NOMO-1 treated with dmso at 0.1 percent for 144 hours (cell line): ENCODE measurements at regions not wholly inside any gene's neighbourhood (a gene's known extent, or its start where the extent isn't known, plus 50 kb on each side); places are given as distances from the start of the nearest gene placed in this dataset.

Experiments used
- DNase-seq: peaks from one replicate; lab custom pipeline; 2025; ENCODE audit not compliant: unreplicated experiment; lab: John Stamatoyannopoulos, UW

GRCh38 chr5:98403131-98403530, 370.3 kb upstream of the RGMB start:
- no peak for DNase-seq

GRCh38 chr5:98414938-98415337, 358.5 kb upstream of the RGMB start:
- DNase-seq = no peak

GRCh38 chr5:98415663-98416062, 357.8 kb upstream of the RGMB start:
- DNase-seq = no peak

- DNase-seq = no peak
These were observed 356.9 kb upstream of the RGMB start for GRCh38 chr5:98416541-98416940.

GRCh38 chr5:98419825-98420224, 353.6 kb upstream of the RGMB start:
- DNase-seq = no peak

- DNase-seq = no peak
These were observed 348.6 kb upstream of the RGMB start for GRCh38 chr5:98424681-98425450.

GRCh38 chr5:98425640-98426039, 347.8 kb upstream of the RGMB start:
- DNase-seq = no peak

- peak; percentile 66 for DNase-seq
These were observed 344.7 kb upstream of the RGMB start for GRCh38 chr5:98428806-98429205.

GRCh38 chr5:98432378-98432777, 341.1 kb upstream of the RGMB start:
- no peak for DNase-seq

- DNase-seq = no peak
These were observed 340.4 kb upstream of the RGMB start for GRCh38 chr5:98433022-98433421.

- no peak for DNase-seq
These were observed 339.8 kb upstream of the RGMB start for GRCh38 chr5:98433673-98434072.

GRCh38 chr5:98436667-98437066, 336.8 kb upstream of the RGMB start:
- no peak for DNase-seq

- no peak for DNase-seq
These were observed 331.0 kb upstream of the RGMB start for GRCh38 chr5:98442448-98442847.

- no peak for DNase-seq
These were observed 329.6 kb upstream of the RGMB start for GRCh38 chr5:98443881-98444280.

GRCh38 chr5:98453296-98453695, 320.2 kb upstream of the RGMB start:
- no peak for DNase-seq

GRCh38 chr5:98454407-98454806, 319.1 kb upstream of the RGMB start:
- no peak for DNase-seq

- DNase-seq = peak; percentile 60
These were observed 318.6 kb upstream of the RGMB start for GRCh38 chr5:98454904-98455303.

GRCh38 chr5:98455665-98456064, 317.8 kb upstream of the RGMB start:
- no peak for DNase-seq

- DNase-seq = no peak
These were observed 315.5 kb upstream of the RGMB start for GRCh38 chr5:98458004-98458403.

GRCh38 chr5:98458726-98459125, 314.7 kb upstream of the RGMB start:
- no peak for DNase-seq

- DNase-seq = peak; percentile 19
These were observed 312.9 kb upstream of the RGMB start for GRCh38 chr5:98460536-98460935.

GRCh38 chr5:98461485-98461884, 312.0 kb upstream of the RGMB start:
- no peak for DNase-seq

- no peak for DNase-seq
These were observed 310.2 kb upstream of the RGMB start for GRCh38 chr5:98463222-98463621.
